ELR (cell line): ENCODE measurements at regions not wholly inside any gene's neighbourhood (a gene's known extent, or its start where the extent isn't known, plus 50 kb on each side); places are given as distances from the start of the nearest gene placed in this dataset.

Source experiments
- DNase-seq: peaks from one replicate; pipeline ENCODE4 v3.0.0-alpha.2; 2015; ENCODE audit warnings: low read depth

GRCh38 chr3:117184574-117184973, 475.0 kb downstream of the TUSC7 start:
- DNase-seq, result peak; percentile 4

- DNase-seq, result no peak
Observed at GRCh38 chr3:117191245-117191644, 481.7 kb downstream of the TUSC7 start.

GRCh38 chr3:117192888-117193287, 483.3 kb downstream of the TUSC7 start:
- DNase-seq, result no peak

- DNase-seq, result peak; percentile 10
Observed at GRCh38 chr3:117193390-117193789, 483.8 kb downstream of the TUSC7 start.

GRCh38 chr3:117195034-117195433, 485.5 kb downstream of the TUSC7 start:
- no peak for DNase-seq

GRCh38 chr3:117200962-117201361, 491.4 kb downstream of the TUSC7 start:
- peak; percentile 2 for DNase-seq

- DNase-seq, result no peak
Observed at GRCh38 chr3:117201901-117202774, 492.6 kb downstream of the TUSC7 start.

- no peak for DNase-seq
Observed at GRCh38 chr3:117217355-117217754, 507.8 kb downstream of the TUSC7 start.

- DNase-seq, result no peak
Observed at GRCh38 chr3:117217760-117218316, 508.3 kb downstream of the TUSC7 start.

- DNase-seq, result no peak
Observed at GRCh38 chr3:117218641-117219048, 509.1 kb downstream of the TUSC7 start.

- no peak for DNase-seq
Observed at GRCh38 chr3:117219296-117219695, 509.7 kb downstream of the TUSC7 start.

- no peak for DNase-seq
Observed at GRCh38 chr3:117226932-117227331, 517.4 kb downstream of the TUSC7 start.

- DNase-seq, result no peak
Observed at GRCh38 chr3:117228466-117228865, 518.9 kb downstream of the TUSC7 start.

- DNase-seq, result no peak
Observed at GRCh38 chr3:117230924-117231323, 521.3 kb downstream of the TUSC7 start.

- no peak for DNase-seq
Observed at GRCh38 chr3:117234331-117234730, 524.8 kb downstream of the TUSC7 start.

GRCh38 chr3:117235304-117235703, 525.7 kb downstream of the TUSC7 start:
- DNase-seq, result no peak

GRCh38 chr3:117238806-117239205, 529.2 kb downstream of the TUSC7 start:
- no peak for DNase-seq

GRCh38 chr3:117243657-117244056, 534.1 kb downstream of the TUSC7 start:
- no peak for DNase-seq

- DNase-seq, result no peak
Observed at GRCh38 chr3:117246771-117247555, 537.4 kb downstream of the TUSC7 start.

GRCh38 chr3:117248153-117248552, 538.6 kb downstream of the TUSC7 start:
- DNase-seq, result no peak

GRCh38 chr3:117252208-117252607, 542.6 kb downstream of the TUSC7 start:
- no peak for DNase-seq

GRCh38 chr3:117252651-117253050, 543.1 kb downstream of the TUSC7 start:
- DNase-seq, result no peak

- no peak for DNase-seq
Observed at GRCh38 chr3:117253636-117254035, 544.1 kb downstream of the TUSC7 start.
